SH-SY5Y (cell line): ENCODE measurements at regions not wholly inside any gene's neighbourhood (a gene's known extent, or its start where the extent isn't known, plus 50 kb on each side); places are given as distances from the start of the nearest gene placed in this dataset.

ENCODE experiments used
- GATA2 ChIP-seq: IDR thresholded peaks from 2 replicates; pipeline ENCODE4 v1.6.1; 2011; ENCODE audit warnings: mild to moderate bottlenecking, low read depth, low read length
- GATA3 ChIP-seq: IDR thresholded peaks from 2 replicates; pipeline ENCODE4 v1.6.1; 2011; ENCODE audit warnings: low read depth, mild to moderate bottlenecking, low read length, moderate library complexity

GRCh38 chr15:35986191-35986721 is 440.3 kb upstream of the DPH6 start:
- TF ChIP-seq GATA3 (no peak), GATA2 (0 out of 2 replicates have a peak, but pooled peaks have one; percentile 21)

DNA sequence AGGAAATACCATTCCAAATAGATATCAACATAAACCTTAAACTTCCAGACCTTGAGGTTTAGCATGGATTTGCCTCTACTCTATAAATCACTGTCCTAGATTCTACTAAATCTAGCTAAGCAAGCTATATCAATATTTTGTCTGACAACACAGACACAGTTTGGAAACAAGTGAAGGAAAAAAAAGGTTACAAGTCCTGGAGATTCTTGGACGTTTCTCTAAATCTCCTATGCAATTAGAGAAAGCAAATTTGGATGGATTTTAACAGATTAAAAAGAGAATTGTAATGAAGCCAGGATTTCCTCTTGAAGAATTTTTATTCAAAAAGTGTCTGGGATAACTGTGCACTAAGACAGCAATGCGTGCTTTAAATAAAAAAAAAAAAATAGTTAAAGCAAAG is 441.1 kb upstream of the DPH6 start:
- no peak for TF ChIP-seq GATA3
- no peak for TF ChIP-seq GATA2

GRCh38 chr15:35991386-35991785 is 445.4 kb upstream of the DPH6 start:
- TF ChIP-seq GATA3, result no peak
- no peak for TF ChIP-seq GATA2

- TF ChIP-seq GATA2 (no peak), GATA3 (no peak)
These were observed 446.8 kb upstream of the DPH6 start for GRCh38 chr15:35992791-35993190.

- TF ChIP-seq GATA2 (no peak), GATA3 (no peak)
These were observed 447.2 kb upstream of the DPH6 start for GRCh38 chr15:35993196-35993595.

DNA sequence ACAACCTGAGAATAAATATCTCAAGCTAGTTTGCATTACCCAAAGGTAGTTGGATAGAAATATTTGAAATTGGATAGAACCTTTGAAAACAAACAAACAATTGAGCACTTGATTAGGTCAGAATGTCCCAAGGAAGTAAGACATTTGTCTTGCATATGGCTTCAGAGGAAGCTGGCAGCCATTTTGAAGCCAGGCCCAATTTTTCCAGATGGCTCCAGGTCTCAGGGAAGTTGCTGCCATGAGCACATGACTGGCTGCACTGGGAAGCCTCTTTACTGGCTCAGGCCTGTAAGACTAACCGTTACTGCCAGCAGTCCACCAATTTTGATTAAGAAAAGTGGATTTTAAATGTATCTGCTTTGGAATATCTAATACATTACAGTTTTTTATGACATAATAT is 448.9 kb upstream of the DPH6 start:
- no peak for TF ChIP-seq GATA3
- TF ChIP-seq GATA2, result no peak

- TF ChIP-seq GATA2 (no peak), GATA3 (no peak)
These were observed 453.0 kb upstream of the DPH6 start for GRCh38 chr15:35998663-35999602.

GRCh38 chr15:36004891-36005490 is 459.0 kb upstream of the DPH6 start:
- TF ChIP-seq GATA2, result no peak
- TF ChIP-seq GATA3, result no peak

DNA sequence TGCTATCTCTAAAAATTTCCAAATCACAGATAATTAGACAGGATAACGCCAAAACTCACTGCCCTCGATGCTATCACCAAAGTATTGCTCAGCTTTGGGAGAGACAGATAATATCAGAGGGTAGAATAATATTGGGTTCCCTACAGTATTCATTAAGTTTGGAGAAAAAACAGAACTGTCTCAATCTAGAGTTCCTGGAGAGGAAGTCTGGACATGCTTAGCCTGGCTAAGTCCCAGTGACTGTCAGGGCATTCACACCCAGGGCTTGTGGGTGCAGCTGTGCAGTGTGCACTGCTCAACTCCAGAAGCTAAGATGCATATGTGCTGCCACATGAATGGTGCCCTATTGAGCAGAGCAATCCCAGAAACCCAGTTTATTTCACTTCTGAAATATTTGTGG is 459.6 kb upstream of the DPH6 start:
- TF ChIP-seq GATA3, result peak; percentile 90
- peak; percentile 73 for TF ChIP-seq GATA2

DNA sequence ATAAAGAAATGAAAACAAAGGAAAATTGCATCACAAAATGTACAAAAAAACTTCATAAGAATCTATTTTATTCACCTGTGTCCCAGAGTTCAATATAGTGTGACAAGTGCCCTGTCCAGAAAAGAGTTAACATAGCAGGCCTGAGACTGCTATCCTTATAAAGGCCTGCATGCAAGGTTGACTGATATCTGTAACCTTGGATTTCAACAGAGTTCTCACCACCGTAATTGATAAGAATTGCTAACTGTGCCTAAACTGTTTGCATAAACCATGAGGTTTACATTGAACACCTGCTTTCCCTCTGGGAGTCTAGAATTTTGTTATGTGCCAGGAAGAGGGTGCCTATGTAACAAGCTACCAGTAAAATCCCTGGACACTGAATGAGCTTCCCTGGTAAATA is 461.7 kb upstream of the DPH6 start:
- TF ChIP-seq GATA2 (no peak), GATA3 (no peak)

DNA sequence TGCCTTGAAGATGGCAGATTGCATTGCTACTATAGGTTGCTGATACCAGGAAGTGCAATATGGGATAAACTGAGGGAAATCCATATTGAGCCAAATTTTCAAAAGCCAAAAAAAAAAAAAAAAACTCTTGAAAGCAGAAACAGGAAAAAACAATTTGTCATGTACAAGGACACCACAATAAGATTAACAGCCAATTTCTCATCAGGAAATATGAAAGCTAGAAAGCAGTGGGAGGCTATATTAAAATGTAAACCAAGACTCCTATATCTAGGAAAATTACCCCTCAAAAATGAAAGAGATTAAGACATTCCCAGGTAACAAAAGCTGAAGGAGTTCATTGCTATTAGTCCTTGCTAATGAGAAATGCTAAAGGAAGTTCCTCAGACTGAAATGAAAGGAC is 462.8 kb upstream of the DPH6 start:
- TF ChIP-seq GATA2 (no peak), GATA3 (no peak)

DNA sequence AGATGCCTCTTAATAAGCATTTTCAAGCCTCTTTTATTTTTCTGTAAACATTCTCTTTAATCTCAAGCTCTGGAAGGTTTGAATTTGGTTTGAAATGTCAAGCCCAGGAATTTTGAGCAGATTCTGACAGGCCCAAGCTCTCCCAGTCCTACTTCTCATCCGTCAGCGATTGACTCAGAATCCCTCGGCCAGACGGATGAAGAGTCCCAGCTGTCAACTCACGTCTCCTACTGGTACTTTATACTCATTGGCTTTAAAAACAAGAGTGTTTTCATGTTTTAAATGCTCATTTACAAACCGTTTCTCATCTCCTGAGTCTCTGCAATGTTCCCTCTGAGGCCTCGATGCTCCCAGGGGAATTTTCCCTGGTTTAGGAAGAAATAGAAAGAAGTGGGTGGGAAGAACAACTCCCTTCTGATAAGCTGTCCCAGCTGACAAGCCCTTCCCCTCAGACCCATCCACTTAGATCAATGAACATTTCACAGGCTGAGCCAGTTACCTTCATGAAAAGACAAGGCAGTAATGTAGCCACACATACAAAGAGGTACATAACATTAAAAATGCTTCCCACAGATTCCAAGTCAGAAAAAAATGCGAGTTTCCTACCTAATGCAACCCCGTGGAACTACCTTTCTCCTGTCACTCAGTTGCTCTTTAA is 478.2 kb upstream of the DPH6 start:
- TF ChIP-seq GATA3 (no peak), GATA2 (no peak)

- TF ChIP-seq GATA2, result no peak
- no peak for TF ChIP-seq GATA3
These were observed 480.8 kb upstream of the DPH6 start for GRCh38 chr15:36026627-36027283.
